ENCODE measurements at regions not wholly inside any gene's neighbourhood (a gene's known extent, or its start where the extent isn't known, plus 50 kb on each side); places are given as distances from the start of the nearest gene placed in this dataset.
A peak's percentile ranks its signal among the peaks of the same experiment; 100 is the strongest.

DNA sequence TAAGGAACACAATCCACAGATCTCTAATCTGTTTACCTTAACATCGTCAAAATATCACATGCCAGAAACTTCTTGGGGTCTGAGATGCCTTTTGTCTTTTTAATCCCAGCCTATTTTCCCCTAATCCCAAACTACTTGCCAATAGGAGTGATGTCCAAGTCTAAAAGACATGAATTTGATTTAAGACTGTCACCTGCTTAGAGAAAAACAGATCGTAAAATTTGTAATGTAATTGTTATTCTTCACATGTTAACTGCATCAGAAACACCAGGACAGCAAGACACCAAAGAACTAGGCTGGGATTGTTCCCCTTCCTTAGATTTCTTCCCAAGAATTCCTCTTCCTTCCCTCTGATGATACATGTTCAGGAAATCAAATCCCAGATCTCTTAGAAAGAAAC, 198.1 kb upstream of the ARHGAP20 start:
- DNase-seq (no peak), ATAC-seq (replicated peaks) (no peak)
- no peak overlapping the region for H3K4me3 Mint-ChIP-seq
- H3K27ac Mint-ChIP-seq: no peak overlapping the region
- H3K27me3 Mint-ChIP-seq: no peaks in the 10 kb centered on the region
- H3K36me3 Mint-ChIP-seq: peaks cover 0 to 3% of the 10 kb centered on the region in 2 donors
- peaks cover 13 to 15% of the 10 kb centered on the region in 2 donors for H3K4me1 Mint-ChIP-seq
- H3K9me3 Mint-ChIP-seq: peaks cover 2 to 4% of the 10 kb centered on the region in 2 donors

DNA sequence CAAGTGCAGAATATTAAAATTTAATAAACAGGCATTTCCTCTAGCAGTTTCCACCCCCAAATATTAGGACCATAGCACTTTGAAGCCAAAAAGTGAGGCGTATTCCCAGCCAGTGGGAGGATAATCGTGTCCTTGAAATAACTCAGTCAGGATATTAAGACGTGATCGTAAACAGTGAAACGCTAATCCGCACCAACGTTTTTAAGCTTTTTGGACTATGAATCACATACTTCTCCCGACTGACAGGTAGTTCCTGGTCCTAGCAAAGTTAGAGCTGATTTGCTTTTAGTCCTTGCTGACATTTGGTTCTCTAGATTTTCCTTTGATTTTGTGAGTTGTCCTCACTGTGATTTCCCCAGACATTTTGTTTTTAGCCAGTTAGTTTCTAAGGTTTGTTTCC, 197.1 kb upstream of the ARHGAP20 start:
- ATAC-seq (replicated peaks): no peak
- H3K9me3 Mint-ChIP-seq: peaks cover 0 to 2% of the 10 kb centered on the region in 2 donors

DNA sequence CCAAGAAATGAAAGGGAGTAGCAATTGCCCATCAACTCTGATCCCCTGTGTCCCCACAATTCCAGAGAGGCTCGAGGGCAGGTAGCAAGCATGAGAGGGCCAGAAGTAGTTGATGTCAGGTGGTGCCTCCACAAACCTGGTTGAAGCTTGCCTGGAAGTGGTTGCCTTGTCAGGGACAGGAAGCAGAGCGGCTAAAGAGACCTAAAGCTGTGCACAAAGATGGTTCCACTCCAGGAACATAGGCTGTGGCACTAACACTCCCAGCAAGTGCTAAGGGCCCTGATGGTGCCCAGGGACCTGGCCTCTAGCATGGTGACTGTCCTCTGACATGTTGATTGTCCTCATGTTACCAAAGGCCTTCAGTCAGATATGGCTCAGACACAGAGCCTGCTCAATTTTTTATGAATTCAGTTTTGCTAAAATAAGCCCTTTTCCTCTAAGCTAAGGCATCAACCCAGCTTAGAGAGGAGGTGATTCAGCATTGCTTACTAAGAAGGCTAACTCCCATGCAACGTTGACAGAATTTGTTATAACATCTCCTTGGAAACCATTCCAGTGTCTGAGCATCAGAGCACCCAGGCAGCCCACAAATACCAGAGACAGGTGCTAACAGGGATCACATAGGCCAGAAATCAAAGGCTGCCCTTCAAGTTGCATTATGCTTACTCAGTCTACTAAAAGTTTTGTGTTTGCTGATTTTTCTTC, 196.3 kb upstream of the ARHGAP20 start:
- H3K4me1 Mint-ChIP-seq: peaks cover 13 to 15% of the 10 kb centered on the region in 2 donors
- H3K4me3 Mint-ChIP-seq: no peak overlapping the region
- H3K36me3 Mint-ChIP-seq: peaks cover 0 to 3% of the 10 kb centered on the region in 2 donors
- H3K27me3 Mint-ChIP-seq: no peaks in the 10 kb centered on the region
- no peak overlapping the region for H3K27ac Mint-ChIP-seq
- ATAC-seq (replicated peaks): no peak
- no peak for DNase-seq
- H3K9me3 Mint-ChIP-seq: peaks cover 0 to 2% of the 10 kb centered on the region in 2 donors

More for the DNA sequence above, 197.1 kb upstream of the ARHGAP20 start:
- Mint-ChIP-seq H3K36me3 (peaks cover 0 to 3% of the 10 kb centered on the region in 2 donors), H3K27me3 (no peaks in the 10 kb centered on the region), H3K4me3 (no peak overlapping the region), H3K27ac (no peak overlapping the region), H3K4me1 (peaks cover 13 to 15% of the 10 kb centered on the region in 2 donors)
- DNase-seq: no peak

DNA sequence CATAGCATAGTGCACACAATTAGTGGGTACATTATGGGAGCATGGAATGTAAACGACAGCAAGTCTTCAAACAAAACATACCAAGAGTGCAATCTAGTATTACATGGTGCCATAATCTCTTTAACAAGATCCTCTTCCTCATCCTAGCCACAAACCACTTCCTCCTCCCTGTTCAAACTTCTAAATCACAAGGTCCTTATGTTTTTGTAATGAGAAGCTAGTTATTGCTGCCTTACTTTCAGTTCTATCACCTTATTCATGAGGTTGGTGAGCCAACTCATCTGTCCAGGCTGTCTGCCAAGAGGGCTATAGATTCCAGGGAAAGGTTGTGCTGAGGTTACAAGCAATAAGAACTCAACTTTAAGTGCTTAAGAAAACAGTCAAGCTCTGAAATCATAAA, 195.4 kb upstream of the ARHGAP20 start:
- Mint-ChIP-seq H3K27ac (no peak overlapping the region), H3K36me3 (peaks cover 0 to 3% of the 10 kb centered on the region in 2 donors), H3K9me3 (peaks cover 0 to 2% of the 10 kb centered on the region in 2 donors), H3K4me3 (no peak overlapping the region), H3K27me3 (no peaks in the 10 kb centered on the region), H3K4me1 (peaks cover 13 to 15% of the 10 kb centered on the region in 2 donors)
- ATAC-seq (replicated peaks): peak; percentile 83 to 87
- DNase-seq: no peak

DNA sequence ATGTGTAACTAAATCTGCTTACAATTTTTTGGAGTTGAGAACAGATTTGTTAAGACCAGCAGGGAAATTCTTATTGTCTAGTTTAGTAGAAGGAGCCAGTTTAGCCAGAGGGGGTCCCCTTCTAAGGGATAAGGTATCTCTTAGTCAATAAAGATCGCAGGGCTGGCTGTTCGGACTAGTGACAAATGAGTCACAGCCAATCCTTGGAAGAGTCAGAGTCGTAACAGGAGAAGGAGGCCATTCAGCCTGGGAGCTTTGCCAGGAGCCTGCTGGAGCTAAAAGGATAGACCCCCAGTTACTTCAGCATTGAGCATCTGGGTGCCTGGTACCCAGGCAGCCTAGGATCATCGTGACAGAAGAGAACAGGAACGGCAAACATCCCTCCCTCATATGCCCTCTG, 191.6 kb upstream of the ARHGAP20 start:
- DNase-seq: no peak
- Mint-ChIP-seq H3K27me3 (peaks cover 0 to 18% of the 10 kb centered on the region in 2 donors), H3K36me3 (peaks cover 0 to 3% of the 10 kb centered on the region in 2 donors), H3K4me3 (no peak overlapping the region), H3K4me1 (peaks cover 13 to 15% of the 10 kb centered on the region in 2 donors), H3K9me3 (peaks cover 0 to 2% of the 10 kb centered on the region in 2 donors), H3K27ac (no peak overlapping the region)
- no peak for ATAC-seq (replicated peaks)

DNA sequence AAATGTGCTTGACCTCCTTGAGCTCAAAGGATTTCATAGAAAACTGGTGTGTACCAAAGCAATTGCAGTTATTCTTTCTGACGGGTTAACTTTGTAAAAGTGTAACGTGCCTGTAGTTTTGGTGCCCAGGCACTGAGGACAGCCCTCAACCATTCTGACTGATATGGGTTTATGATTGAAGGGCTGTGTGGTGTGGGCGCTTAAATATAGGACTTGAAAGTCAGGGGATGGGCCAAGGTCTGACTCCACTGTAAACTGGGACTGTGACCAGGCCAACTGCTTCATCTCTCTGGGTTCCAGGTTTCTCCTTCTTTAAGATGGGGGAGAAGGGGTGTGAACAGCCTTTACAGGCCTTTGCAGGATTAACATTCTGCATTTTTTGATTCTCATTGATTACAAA, 191.1 kb upstream of the ARHGAP20 start:
- H3K27ac Mint-ChIP-seq: no peak overlapping the region
- DNase-seq: no peak
- H3K36me3 Mint-ChIP-seq: peaks cover 0 to 3% of the 10 kb centered on the region in 2 donors
- peaks cover 0 to 18% of the 10 kb centered on the region in 2 donors for H3K27me3 Mint-ChIP-seq
- H3K9me3 Mint-ChIP-seq: peaks cover 0 to 2% of the 10 kb centered on the region in 2 donors
- H3K4me3 Mint-ChIP-seq: no peak overlapping the region
- ATAC-seq (replicated peaks): no peak
- H3K4me1 Mint-ChIP-seq: peaks cover 11 to 14% of the 10 kb centered on the region in 2 donors

DNA sequence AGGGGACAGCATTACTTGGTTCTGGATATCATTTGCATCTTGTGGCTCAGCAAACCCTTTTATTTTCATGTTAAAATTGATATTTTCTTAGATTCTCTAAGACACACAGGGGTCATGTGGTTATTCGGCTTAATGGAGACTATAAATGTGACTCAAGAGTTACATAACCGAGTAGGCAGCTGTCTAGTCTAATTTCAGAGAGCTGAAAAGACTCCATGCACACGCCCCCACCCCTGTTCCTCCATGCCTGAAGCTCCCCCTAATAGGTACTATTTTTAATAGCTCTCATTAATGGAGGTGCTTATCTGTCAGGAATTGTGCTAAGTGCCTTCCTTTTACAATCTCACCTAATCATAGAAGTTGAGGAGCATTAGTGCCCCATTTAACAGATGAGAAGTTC, 189.2 kb upstream of the ARHGAP20 start:
- no peak for DNase-seq
- no peak overlapping the region for H3K27ac Mint-ChIP-seq
- H3K36me3 Mint-ChIP-seq: peaks cover 0 to 3% of the 10 kb centered on the region in 2 donors
- H3K4me1 Mint-ChIP-seq: no peaks in the 10 kb centered on the region
- no peak for ATAC-seq (replicated peaks)
- no peaks in the 10 kb centered on the region for H3K9me3 Mint-ChIP-seq
- H3K4me3 Mint-ChIP-seq: no peak overlapping the region
- H3K27me3 Mint-ChIP-seq: peaks cover 7 to 18% of the 10 kb centered on the region in 2 donors

DNA sequence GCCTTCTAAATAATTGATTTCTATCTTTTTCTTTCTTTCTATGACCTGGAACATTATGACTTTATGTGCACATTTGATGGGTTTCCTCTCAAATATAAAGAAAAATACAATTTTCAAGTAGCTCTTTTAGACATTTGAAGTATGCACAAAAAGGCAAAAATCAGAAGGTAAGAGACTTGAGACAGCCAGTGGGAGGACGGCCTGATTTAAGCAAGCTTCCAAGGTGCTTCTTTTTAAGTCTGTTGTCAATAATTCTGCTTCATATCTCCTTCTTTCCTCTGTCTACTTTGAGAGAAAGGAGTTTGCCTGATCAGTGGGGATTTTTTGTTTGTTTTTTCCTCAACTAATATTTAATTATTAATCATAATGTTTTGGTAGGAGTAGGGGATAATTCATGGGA, 188.2 kb upstream of the ARHGAP20 start:
- DNase-seq (no peak), ATAC-seq (replicated peaks) (no peak)
- Mint-ChIP-seq H3K4me3 (no peak overlapping the region), H3K27me3 (peaks cover 12 to 18% of the 10 kb centered on the region in 2 donors), H3K36me3 (no peaks in the 10 kb centered on the region), H3K9me3 (no peaks in the 10 kb centered on the region), H3K4me1 (no peaks in the 10 kb centered on the region), H3K27ac (no peak overlapping the region)

DNA sequence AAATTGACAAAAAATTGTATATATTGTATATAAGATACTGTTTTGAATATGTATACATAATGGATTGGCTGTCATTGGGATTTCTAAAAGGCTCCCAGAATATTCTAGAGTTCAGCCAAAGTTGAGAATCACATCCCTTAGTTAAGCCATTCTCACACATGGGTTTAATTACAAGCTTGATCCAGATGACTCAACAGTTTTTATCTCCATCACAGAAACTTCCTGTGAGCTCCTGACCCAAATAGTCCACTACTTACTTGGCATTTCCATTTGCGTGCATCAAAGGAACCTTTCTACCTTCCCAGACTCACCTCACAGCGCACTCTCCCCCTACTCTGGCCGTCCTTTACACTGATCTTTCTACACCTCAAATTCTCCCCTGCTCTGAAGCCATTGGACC, 184.8 kb upstream of the ARHGAP20 start:
- DNase-seq: no peak
- no peak overlapping the region for H3K27ac Mint-ChIP-seq
- ATAC-seq (replicated peaks): no peak
- H3K9me3 Mint-ChIP-seq: no peaks in the 10 kb centered on the region
- no peaks in the 10 kb centered on the region for H3K36me3 Mint-ChIP-seq
- peaks cover 13 to 17% of the 10 kb centered on the region in 2 donors for H3K27me3 Mint-ChIP-seq
- no peak overlapping the region for H3K4me3 Mint-ChIP-seq
- no peaks in the 10 kb centered on the region for H3K4me1 Mint-ChIP-seq

DNA sequence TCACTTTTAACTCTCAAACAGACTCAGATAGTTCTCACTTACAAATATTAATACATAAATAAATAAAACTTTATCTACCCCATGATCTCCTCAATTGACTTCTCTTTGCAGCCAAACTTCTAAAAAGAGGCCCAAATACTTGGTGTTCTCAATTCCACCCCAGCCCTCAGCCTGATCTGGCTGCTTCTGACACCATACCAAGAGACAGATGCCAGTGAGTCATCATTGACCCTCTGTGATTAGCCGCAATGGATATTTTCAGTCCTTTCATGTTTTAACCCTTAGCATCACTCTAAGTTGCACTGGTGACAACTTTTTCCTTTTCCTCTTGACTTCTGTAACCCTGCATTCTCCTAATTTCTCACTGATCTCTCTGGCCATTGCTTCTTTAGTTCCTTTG, 184.1 kb upstream of the ARHGAP20 start:
- DNase-seq (no peak), ATAC-seq (replicated peaks) (no peak)
- peaks cover 8 to 17% of the 10 kb centered on the region in 2 donors for H3K27me3 Mint-ChIP-seq
- no peaks in the 10 kb centered on the region for H3K9me3 Mint-ChIP-seq
- no peaks in the 10 kb centered on the region for H3K36me3 Mint-ChIP-seq
- no peak overlapping the region for H3K4me3 Mint-ChIP-seq
- H3K4me1 Mint-ChIP-seq: no peaks in the 10 kb centered on the region
- H3K27ac Mint-ChIP-seq: no peak overlapping the region

DNA sequence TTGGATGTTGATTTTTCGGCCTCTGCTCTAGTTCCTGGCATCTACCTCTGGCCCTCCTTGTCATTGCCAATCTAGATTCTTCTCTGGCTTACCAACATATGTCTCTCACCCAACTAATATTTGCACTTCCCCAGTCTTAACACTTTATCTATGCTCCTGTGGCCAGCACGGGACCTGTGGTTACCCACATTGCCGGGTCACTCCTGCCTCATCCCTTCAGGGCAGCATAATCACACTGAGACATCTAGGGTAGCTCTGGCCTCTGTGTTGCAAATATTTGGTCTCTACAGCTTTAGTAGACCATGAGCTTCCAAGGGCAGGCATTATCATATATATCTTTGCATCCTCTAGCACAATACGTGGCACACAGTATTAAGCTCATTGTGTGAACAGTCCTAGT, 182.0 kb upstream of the ARHGAP20 start:
- no peak for ATAC-seq (replicated peaks)
- H3K27me3 Mint-ChIP-seq: peaks cover under 1 to 17% of the 10 kb centered on the region in 2 donors
- no peaks in the 10 kb centered on the region for H3K9me3 Mint-ChIP-seq
- no peaks in the 10 kb centered on the region for H3K36me3 Mint-ChIP-seq
- DNase-seq: no peak
- H3K4me3 Mint-ChIP-seq: no peak overlapping the region
- no peak overlapping the region for H3K27ac Mint-ChIP-seq
- no peaks in the 10 kb centered on the region for H3K4me1 Mint-ChIP-seq

DNA sequence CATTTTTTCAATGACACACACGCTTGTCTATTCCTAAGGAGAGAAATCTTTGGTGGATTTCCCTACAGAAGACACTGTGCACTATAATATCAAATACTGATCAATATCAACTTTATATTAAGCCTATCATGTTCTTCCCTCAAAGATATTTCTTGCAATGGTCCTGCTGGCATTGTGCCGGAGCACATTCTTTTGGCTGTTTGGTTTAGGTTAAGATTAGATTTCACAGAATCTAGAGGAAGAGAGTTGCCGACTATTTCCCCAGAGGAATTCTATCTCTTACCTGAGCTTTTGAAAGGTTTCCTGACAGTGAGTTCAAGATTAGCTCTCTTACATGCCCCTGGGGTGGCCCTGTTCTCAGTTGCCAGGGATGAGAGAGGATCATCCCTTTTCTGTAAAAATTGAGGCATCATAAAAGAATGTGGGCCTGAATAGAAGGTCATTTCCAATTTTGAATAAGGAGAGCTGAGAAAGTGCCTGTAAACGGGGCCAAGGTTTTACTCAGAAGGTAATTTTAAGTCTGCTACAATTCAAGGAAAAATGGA, 180.6 kb upstream of the ARHGAP20 start:
- H3K9me3 Mint-ChIP-seq: no peaks in the 10 kb centered on the region
- DNase-seq: no peak
- H3K36me3 Mint-ChIP-seq: no peaks in the 10 kb centered on the region
- H3K4me1 Mint-ChIP-seq: no peaks in the 10 kb centered on the region
- H3K4me3 Mint-ChIP-seq: no peak overlapping the region
- peaks cover 0 to 17% of the 10 kb centered on the region in 2 donors for H3K27me3 Mint-ChIP-seq
- no peak overlapping the region for H3K27ac Mint-ChIP-seq
- no peak for ATAC-seq (replicated peaks)

DNA sequence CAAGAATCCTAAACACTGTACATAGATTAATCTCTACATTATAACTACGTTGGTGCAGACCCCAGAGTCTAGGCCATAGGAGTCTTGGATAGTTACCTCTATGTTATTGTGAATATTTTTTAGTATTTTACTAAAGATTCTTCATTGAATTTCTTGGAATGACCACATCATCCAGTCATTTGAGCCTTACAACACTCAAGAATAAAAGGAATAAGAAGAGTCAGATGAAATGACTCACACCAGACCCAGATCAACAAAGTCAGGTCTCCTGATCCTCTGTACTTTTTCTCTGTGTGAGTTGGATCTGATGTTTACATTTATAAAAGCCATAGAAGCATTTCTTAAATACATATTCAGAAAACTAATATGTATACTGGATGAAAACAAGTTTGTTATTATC, 179.2 kb upstream of the ARHGAP20 start:
- no peaks in the 10 kb centered on the region for H3K36me3 Mint-ChIP-seq
- H3K4me1 Mint-ChIP-seq: no peaks in the 10 kb centered on the region
- H3K27me3 Mint-ChIP-seq: peaks cover 0 to 10% of the 10 kb centered on the region in 2 donors
- no peak overlapping the region for H3K4me3 Mint-ChIP-seq
- DNase-seq (no peak), ATAC-seq (replicated peaks) (no peak)
- no peak overlapping the region for H3K27ac Mint-ChIP-seq
- no peaks in the 10 kb centered on the region for H3K9me3 Mint-ChIP-seq

DNA sequence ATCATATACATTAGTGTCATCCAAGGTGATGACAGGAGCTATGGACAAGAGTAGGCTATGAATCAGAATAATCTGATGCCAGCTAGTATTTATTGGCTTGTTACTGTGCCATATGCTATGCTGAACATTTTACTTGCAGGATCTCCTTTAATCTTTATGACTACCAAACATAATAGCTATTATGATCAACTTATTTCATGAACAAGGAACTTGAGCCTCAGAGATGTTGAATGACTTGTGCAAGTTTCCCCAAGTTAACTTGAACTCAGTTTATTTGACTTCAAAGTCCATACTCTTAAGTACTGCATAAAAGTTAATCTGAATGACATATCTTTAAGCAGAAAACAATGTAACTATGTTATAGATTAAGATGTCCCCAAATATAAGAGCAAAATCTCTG, 178.8 kb upstream of the ARHGAP20 start:
- H3K36me3 Mint-ChIP-seq: no peaks in the 10 kb centered on the region
- H3K27me3 Mint-ChIP-seq: peaks cover 0 to 8% of the 10 kb centered on the region in 2 donors
- no peak overlapping the region for H3K27ac Mint-ChIP-seq
- ATAC-seq (replicated peaks): no peak
- H3K9me3 Mint-ChIP-seq: no peaks in the 10 kb centered on the region
- no peak for DNase-seq
- no peaks in the 10 kb centered on the region for H3K4me1 Mint-ChIP-seq
- H3K4me3 Mint-ChIP-seq: no peak overlapping the region

DNA sequence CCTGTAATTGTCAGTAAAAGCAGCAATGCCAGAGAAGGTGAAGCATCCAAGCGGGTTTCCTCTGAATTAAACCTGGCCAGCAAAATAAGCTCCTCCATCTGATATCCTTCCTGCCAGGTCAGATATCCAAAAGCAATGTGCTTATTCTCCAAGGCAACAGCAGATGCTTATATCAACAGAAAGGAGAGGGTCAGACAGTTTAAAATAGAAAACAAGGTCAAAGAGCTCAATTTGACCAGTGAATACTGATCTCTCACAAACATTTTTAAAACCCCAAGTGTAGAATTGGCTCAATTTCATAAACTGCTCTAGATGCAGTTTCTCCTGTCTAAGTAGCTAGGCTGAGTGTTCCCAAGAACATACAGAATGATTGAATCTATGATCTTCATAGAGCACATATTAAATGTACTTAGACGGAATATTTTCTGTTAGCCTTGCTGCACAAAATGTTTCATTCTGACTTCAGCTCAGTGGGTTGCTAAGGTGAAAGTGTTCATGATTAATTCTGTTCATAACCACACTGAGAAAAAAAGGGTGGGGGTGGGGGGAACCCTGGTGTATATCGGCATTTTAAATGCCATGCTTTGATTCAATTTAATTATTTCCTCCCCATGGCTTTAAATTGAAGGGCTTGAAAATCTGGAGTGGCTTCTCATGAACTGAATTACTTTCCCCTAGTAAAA, 174.2 kb upstream of the ARHGAP20 start:
- H3K4me1 Mint-ChIP-seq: no peaks in the 10 kb centered on the region
- H3K9me3 Mint-ChIP-seq: peaks cover 0 to 4% of the 10 kb centered on the region in 2 donors
- H3K27me3 Mint-ChIP-seq: peaks cover 14 to 15% of the 10 kb centered on the region in 2 donors
- DNase-seq (no peak), ATAC-seq (replicated peaks) (no peak)
- H3K36me3 Mint-ChIP-seq: peaks cover 0 to 3% of the 10 kb centered on the region in 2 donors
- H3K27ac Mint-ChIP-seq: no peak overlapping the region
- H3K4me3 Mint-ChIP-seq: no peak overlapping the region

Measured in stimulated activated naive B cell treated with anti-CD40 and anti-IgM and Interleukin-4, amounts not matched to agents 10 μg/mL and 1 μg/mL and 100 μg/mL, for 72 hours (primary cell).